Adrenal gland (tissue), 5 donors: ENCODE measurements at regions not wholly inside any gene's neighbourhood (a gene's known extent, or its start where the extent isn't known, plus 50 kb on each side); places are given as distances from the start of the nearest gene placed in this dataset.

Experiments used
- POLR2A ChIP-seq, 2 donors: fragments of 450-650 bp; IDR thresholded peaks; one replicate each; pipeline ENCODE4 v1.6.1; 2017; ENCODE audit warnings: antibody characterized with exemption in 2 of 2, mild to moderate bottlenecking in 2 of 2, moderate library complexity in 1 of 2
- TF ChIP-seq, protein P1 (sequence below), 6 experiments: fragments of 450-650 bp in 4 of 6; fragments of 200-600 bp in 2 of 6; sonication (generic) in 1 of 6; IDR thresholded peaks; 1 replicate in 5 of 6; 2 replicates in 1 of 6; pipeline versions ENCODE4 v1.5.1 to v1.8.0; 2016 to 2021; ENCODE audit warnings: antibody characterized with exemption in 6 of 6, mild to moderate bottlenecking in 2 of 6, moderate library complexity in 1 of 6
- donor health status: DM: no; HTN: no; CAD: no.

DNA sequence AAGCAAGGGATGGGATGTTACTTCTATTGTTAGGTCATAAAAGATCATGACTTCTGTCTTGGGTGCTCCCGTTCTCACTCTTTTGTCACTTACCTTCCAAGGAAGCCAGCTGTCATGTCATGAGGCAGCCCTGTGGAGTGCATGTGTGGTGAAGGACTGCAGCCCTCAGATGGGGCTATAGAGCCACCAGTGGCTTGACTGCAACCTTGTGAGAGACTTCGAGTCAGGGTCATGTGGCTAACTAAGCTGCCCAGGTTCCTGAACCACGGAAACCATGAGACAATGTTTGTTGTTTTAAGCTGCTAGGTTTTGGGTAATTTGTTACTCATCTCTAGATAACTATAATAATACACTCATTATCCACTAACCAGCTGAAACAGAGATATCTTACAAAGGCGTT, 477.1 kb downstream of the BTBD3 start:
- TF ChIP-seq, protein P1, sequence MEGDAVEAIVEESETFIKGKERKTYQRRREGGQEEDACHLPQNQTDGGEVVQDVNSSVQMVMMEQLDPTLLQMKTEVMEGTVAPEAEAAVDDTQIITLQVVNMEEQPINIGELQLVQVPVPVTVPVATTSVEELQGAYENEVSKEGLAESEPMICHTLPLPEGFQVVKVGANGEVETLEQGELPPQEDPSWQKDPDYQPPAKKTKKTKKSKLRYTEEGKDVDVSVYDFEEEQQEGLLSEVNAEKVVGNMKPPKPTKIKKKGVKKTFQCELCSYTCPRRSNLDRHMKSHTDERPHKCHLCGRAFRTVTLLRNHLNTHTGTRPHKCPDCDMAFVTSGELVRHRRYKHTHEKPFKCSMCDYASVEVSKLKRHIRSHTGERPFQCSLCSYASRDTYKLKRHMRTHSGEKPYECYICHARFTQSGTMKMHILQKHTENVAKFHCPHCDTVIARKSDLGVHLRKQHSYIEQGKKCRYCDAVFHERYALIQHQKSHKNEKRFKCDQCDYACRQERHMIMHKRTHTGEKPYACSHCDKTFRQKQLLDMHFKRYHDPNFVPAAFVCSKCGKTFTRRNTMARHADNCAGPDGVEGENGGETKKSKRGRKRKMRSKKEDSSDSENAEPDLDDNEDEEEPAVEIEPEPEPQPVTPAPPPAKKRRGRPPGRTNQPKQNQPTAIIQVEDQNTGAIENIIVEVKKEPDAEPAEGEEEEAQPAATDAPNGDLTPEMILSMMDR (IDR thresholded peaks at IDR 0.05), result no peak
- no peak for TF ChIP-seq POLR2A (IDR thresholded peaks at IDR 0.05)
